GM23248 (cell line): ENCODE measurements at regions not wholly inside any gene's neighbourhood (a gene's known extent, or its start where the extent isn't known, plus 50 kb on each side); places are given as distances from the start of the nearest gene placed in this dataset.

ENCODE experiments used
- DNase-seq: peaks from one replicate; pipeline ENCODE4 v3.0.0-alpha.2; 2015
- H2AFZ ChIP-seq: fragments of 200-600 bp; sonication (generic); 2 replicates; pipeline ENCODE4 v1.6.1; 2016; ENCODE audit warnings: antibody characterized with exemption
- H3F3A ChIP-seq: fragments of 200-600 bp; sonication (generic); 2 replicates; pipeline ENCODE4 v1.6.1; 2016; ENCODE audit warnings: mild to moderate bottlenecking, antibody characterized with exemption, mixed run types; ENCODE audit not compliant: insufficient read depth
- H3K27ac ChIP-seq: fragments of 200-600 bp; sonication (generic); 2 replicates; pipeline ENCODE4 v1.5.1; 2016; ENCODE audit warnings: mild to moderate bottlenecking
- H3K27me3 ChIP-seq: fragments of 200-600 bp; sonication (generic); replicated peaks from 2 replicates; pipeline ENCODE4 v1.6.1; 2016; ENCODE audit warnings: mild to moderate bottlenecking; ENCODE audit not compliant: insufficient read depth
- H3K36me3 ChIP-seq: fragments of 200-600 bp; sonication (generic); 2 replicates; pipeline ENCODE4 v1.6.1; 2016; ENCODE audit warnings: low read depth, mild to moderate bottlenecking
- H3K4me1 ChIP-seq: fragments of 200-600 bp; sonication (generic); 2 replicates; pipeline ENCODE4 v1.6.1; 2016; ENCODE audit warnings: mild to moderate bottlenecking; ENCODE audit not compliant: insufficient read depth
- H3K4me2 ChIP-seq: fragments of 200-600 bp; sonication (generic); one replicate; pipeline ENCODE4 v1.6.1; 2016; ENCODE audit warnings: mild to moderate bottlenecking; ENCODE audit not compliant: unreplicated experiment
- H3K4me3 ChIP-seq: fragments of 200-600 bp; sonication (generic); 2 replicates; pipeline ENCODE4 v1.5.1; 2016; ENCODE audit warnings: mild to moderate bottlenecking
- H3K79me2 ChIP-seq: fragments of 200-600 bp; sonication (generic); 2 replicates; pipeline ENCODE4 v1.6.1; 2016; ENCODE audit warnings: mild to moderate bottlenecking; ENCODE audit not compliant: insufficient read depth
- H3K9ac ChIP-seq: fragments of 200-600 bp; sonication (generic); 2 replicates; pipeline ENCODE4 v1.6.1; 2016; ENCODE audit warnings: mild to moderate bottlenecking
- H3K9me2 ChIP-seq: fragments of 200-600 bp; sonication (generic); 2 replicates; pipeline ENCODE4 v1.6.1; 2016; ENCODE audit warnings: mixed run types, mild to moderate bottlenecking, moderate library complexity; ENCODE audit not compliant: insufficient read depth
- H3K9me3 ChIP-seq: fragments of 200-600 bp; sonication (generic); one replicate; pipeline ENCODE4 v1.6.1; 2017; ENCODE audit warnings: low read depth
- H4K20me1 ChIP-seq: fragments of 200-600 bp; sonication (generic); 2 replicates; pipeline ENCODE4 v1.6.0; 2016; ENCODE audit not compliant: insufficient read depth
- EZH2 ChIP-seq: fragments of 200-600 bp; sonication (generic); IDR thresholded peaks from 2 replicates; pipeline ENCODE4 v1.6.1; 2018; ENCODE audit warnings: antibody characterized with exemption, mild to moderate bottlenecking; ENCODE audit not compliant: insufficient read depth, poor library complexity, severe bottlenecking
- EZH2phosphoT487 ChIP-seq: fragments of 200-600 bp; sonication (generic); IDR thresholded peaks from 2 replicates; pipeline ENCODE4 v1.6.1; 2018; ENCODE audit warnings: antibody characterized with exemption, moderate library complexity, mild to moderate bottlenecking, low read depth; ENCODE audit not compliant: insufficient read depth
- WGBS, 2 experiments: methylation state at CpG; one replicate each; pipeline ENCODE4 v1.1.6; 2015 to 2017; ENCODE audit warnings: low lambda C conversion rate in 2 of 2, low coverage in 1 of 2; ENCODE audit errors: missing lambda C conversion rate in 2 of 2; 5-methylcytosine and 5-hydroxymethylcytosine counted together
- in situ Hi-C: fragments of 300-500 bp; cut with MboI; formaldehyde crosslinking; loops from 2 replicates; pipeline ENCODE4 v1.15.0; 2020

DNA sequence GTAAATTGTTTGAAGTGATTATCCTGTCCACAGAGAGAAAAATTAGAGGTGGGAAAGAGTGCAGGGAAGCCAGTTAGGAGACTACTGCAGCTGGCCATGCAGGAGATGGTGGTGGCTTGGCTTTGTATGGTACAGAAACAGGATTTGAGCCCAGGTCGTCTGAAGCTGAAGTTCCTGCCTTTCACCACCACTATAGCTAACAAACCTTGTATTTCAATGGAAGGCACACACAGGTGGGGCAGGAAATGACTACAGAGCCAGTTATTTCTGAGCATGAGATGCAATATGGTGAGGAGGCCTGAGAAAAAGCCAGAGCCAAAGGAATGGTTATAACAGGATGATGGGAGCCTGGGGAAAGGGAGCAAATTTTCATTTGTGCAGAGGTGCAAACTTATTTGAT lies 103.9 kb downstream of the BTG1 start:
- Histone ChIP-seq H3K4me3 (no peak overlapping the region), H3K9me3 (no peaks in the 10 kb centered on the region), H3F3A (no peaks in the 10 kb centered on the region), H2AFZ (no peak overlapping the region), H3K27me3 (no peaks in the 10 kb centered on the region), H3K9me2 (no peaks in the 10 kb centered on the region), H3K4me1 (no peaks in the 10 kb centered on the region; the same call in 1 of the 2 replicates), H3K4me2 (no peak overlapping the region), H3K9ac (no peak overlapping the region), H4K20me1 (no peaks in the 10 kb centered on the region), H3K27ac (no peak overlapping the region), H3K36me3 (no peaks in the 10 kb centered on the region), H3K79me2 (no peaks in the 10 kb centered on the region)
- WGBS, 2 experiments, result 60 to 79% methylated on average over 1 of the region's 1 CpG
- in situ Hi-C loops, result no loop called here
- no peak for DNase-seq
- TF ChIP-seq EZH2phosphoT487, result no peak
- no peak for TF ChIP-seq EZH2

DNA sequence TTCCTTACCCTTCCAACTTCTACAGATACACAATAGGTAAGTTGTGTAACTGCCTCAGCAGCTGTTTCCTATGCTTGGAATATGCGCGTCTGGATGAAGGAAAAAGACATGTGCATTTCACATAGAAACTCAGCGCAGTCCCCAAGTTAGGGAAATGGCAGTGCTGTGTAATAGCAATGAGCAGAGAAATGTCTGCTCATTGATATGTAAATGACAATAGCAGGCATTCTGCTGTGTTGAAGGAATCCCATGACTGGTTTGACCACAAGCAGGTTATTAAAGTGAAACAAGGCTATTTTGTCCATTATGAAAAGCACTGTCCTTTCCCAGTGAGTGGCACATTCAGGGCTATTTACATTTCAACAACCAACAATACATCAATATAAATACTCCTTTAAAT lies 106.6 kb downstream of the BTG1 start:
- in situ Hi-C loops, result no loop called here
- H3K27ac ChIP-seq, result no peak overlapping the region
- H2AFZ ChIP-seq, result no peak overlapping the region
- no peak overlapping the region for H3K4me2 ChIP-seq
- no peaks in the 10 kb centered on the region for H3K79me2 ChIP-seq
- no peak for DNase-seq
- H3K4me3 ChIP-seq, result no peak overlapping the region
- H3F3A ChIP-seq, result no peaks in the 10 kb centered on the region
- H4K20me1 ChIP-seq, result no peaks in the 10 kb centered on the region
- 91 to 96% methylated on average over 3 of the region's 3 CpGs for WGBS, 2 experiments
- H3K4me1 ChIP-seq, result peaks cover 12% of the 10 kb centered on the region
- no peaks in the 10 kb centered on the region for H3K36me3 ChIP-seq
- no peaks in the 10 kb centered on the region for H3K9me2 ChIP-seq
- H3K9me3 ChIP-seq, result no peaks in the 10 kb centered on the region
- H3K27me3 ChIP-seq, result no peaks in the 10 kb centered on the region
- TF ChIP-seq EZH2 (no peak), EZH2phosphoT487 (no peak)
- H3K9ac ChIP-seq, result no peak overlapping the region

DNA sequence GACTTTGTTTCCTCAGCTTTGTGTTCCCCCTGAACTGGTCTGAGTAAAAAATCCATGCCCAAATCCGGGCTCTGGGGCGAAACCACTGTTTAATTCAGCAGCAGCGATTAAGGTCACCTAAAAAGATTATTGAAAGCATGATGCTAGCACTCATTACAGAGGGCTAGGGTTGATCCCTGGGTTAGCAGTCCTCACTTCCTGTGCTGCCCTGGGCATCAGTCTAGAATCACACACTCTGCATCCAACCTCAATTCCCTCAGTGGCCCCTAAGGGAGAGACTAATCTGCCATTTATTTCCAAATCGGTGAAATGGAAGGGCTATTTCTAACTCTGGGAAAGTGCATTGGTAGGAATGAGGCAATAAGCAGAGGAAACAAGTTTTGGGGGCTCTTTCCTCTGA lies 107.2 kb downstream of the BTG1 start:
- no peak for TF ChIP-seq EZH2
- TF ChIP-seq EZH2phosphoT487, result no peak
- H2AFZ ChIP-seq, result no peak overlapping the region
- H3K9me2 ChIP-seq, result no peaks in the 10 kb centered on the region
- H4K20me1 ChIP-seq, result no peaks in the 10 kb centered on the region
- no peak overlapping the region for H3K9ac ChIP-seq
- H3K27ac ChIP-seq, result no peak overlapping the region
- no peaks in the 10 kb centered on the region for H3K36me3 ChIP-seq
- peaks cover 12% of the 10 kb centered on the region for H3K4me1 ChIP-seq
- DNase-seq, result no peak
- H3K27me3 ChIP-seq, result no peaks in the 10 kb centered on the region
- no peak overlapping the region for H3K4me3 ChIP-seq
- no peaks in the 10 kb centered on the region for H3F3A ChIP-seq
- no peak overlapping the region for H3K4me2 ChIP-seq
- WGBS, 2 experiments, result 94 to 96% methylated on average over 4 of the region's 4 CpGs
- H3K9me3 ChIP-seq, result no peaks in the 10 kb centered on the region
- in situ Hi-C loops, result no loop called here
- no peaks in the 10 kb centered on the region for H3K79me2 ChIP-seq

DNA sequence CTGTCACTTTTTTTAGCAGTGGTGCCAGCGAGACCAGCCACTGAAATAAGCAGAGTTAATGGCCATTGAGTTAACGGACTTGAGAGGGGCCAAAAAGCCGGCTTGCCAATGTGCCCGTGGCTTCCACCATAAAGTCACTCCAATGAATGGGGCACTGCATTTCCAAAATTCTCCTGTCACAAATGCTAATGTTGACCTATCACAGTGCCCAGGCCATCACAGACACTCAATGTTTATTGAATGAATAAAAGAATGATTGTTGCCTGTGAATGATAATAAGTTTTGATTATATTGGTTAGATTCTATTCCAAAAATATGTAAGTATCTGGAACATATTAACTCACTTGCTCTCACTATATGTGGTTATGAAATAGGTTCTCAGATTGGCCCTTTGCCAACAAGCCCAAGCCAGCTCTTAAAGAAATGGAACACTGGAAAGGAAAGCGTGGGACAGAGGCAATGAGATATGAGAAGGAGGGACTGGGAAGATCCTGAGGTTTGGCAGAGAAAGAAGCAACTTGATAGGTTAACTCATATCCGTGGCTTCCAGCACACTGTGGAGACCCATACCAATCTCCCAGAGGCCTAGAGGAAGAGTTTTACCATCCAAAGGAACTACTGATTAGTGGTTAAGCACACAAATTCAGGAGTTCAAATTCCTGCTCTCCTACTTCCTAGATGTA lies 108.7 kb downstream of the BTG1 start:
- Histone ChIP-seq H3K4me3 (no peak overlapping the region), H3K9me3 (no peaks in the 10 kb centered on the region), H3K4me1 (peaks cover 12% of the 10 kb centered on the region), H4K20me1 (no peaks in the 10 kb centered on the region), H3K27me3 (no peaks in the 10 kb centered on the region), H3K27ac (no peak overlapping the region), H3F3A (no peaks in the 10 kb centered on the region), H2AFZ (no peak overlapping the region), H3K4me2 (no peak overlapping the region), H3K36me3 (no peaks in the 10 kb centered on the region), H3K9me2 (no peaks in the 10 kb centered on the region), H3K9ac (no peak overlapping the region), H3K79me2 (no peaks in the 10 kb centered on the region)
- no peak for TF ChIP-seq EZH2phosphoT487
- TF ChIP-seq EZH2, result no peak
- DNase-seq, result no peak
- in situ Hi-C loops, result no loop called here
- 93 to 95% methylated on average over 6 of the region's 6 CpGs for WGBS, 2 experiments
